ENCODE measurements at regions not wholly inside any gene's neighbourhood (a gene's known extent, or its start where the extent isn't known, plus 50 kb on each side); places are given as distances from the start of the nearest gene placed in this dataset.

DNA sequence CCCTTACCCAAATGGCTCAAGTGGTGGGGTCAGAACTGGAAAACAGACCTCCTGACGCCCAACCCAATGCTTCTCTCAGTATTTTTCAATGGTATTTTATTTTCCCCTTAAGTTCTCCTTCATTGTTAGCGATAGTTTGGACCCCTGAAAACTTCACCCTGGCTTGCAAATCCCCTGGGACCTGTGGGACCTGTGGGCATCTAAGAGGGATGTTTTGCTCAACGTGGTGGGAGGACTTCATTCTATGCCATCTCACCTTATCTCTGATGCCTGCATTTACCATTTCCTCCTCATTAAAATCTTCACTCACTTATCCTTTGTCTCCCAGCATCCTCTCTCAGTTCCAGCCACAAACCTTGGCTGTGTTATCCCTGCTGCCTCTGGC is 59.4 kb upstream of the GZMB start:
- H3K36me3 ChIP-seq (ENCODE audit: low read depth) = no peaks in the 10 kb centered on the region
- no peaks in the 10 kb centered on the region for H3K9me3 ChIP-seq (ENCODE audit: insufficient read depth, low read depth)
- no peak for DNase-seq
- BruUV-seq (replicated peaks) = no TSS peak
- no peaks in the 10 kb centered on the region for H3F3A ChIP-seq (ENCODE audit: insufficient read depth, low read depth)
- TF ChIP-seq, protein P1, sequence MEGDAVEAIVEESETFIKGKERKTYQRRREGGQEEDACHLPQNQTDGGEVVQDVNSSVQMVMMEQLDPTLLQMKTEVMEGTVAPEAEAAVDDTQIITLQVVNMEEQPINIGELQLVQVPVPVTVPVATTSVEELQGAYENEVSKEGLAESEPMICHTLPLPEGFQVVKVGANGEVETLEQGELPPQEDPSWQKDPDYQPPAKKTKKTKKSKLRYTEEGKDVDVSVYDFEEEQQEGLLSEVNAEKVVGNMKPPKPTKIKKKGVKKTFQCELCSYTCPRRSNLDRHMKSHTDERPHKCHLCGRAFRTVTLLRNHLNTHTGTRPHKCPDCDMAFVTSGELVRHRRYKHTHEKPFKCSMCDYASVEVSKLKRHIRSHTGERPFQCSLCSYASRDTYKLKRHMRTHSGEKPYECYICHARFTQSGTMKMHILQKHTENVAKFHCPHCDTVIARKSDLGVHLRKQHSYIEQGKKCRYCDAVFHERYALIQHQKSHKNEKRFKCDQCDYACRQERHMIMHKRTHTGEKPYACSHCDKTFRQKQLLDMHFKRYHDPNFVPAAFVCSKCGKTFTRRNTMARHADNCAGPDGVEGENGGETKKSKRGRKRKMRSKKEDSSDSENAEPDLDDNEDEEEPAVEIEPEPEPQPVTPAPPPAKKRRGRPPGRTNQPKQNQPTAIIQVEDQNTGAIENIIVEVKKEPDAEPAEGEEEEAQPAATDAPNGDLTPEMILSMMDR (conservative IDR thresholded peaks at IDR 0.05) = no peak
- no peak for TF ChIP-seq EZH2 (IDR thresholded peaks at IDR 0.05; ENCODE audit: low read depth)
- H3K27ac ChIP-seq = no peak overlapping the region
- POLR2A ChIA-PET (ENCODE audit: unreplicated experiment) = no interaction called here
- no peaks in the 10 kb centered on the region for H3K27me3 ChIP-seq (ENCODE audit: insufficient read depth, low read depth)
- no peaks in the 10 kb centered on the region for H4K20me1 ChIP-seq (ENCODE audit: insufficient read depth)
- H3K4me3 ChIP-seq = no peak overlapping the region
- no peak overlapping the region for H3K4me2 ChIP-seq
- intact Hi-C loops (cut with micrococcal nuclease; ENCODE audit: unreplicated experiment) = no loop called here
- no peaks in the 10 kb centered on the region for H3K79me2 ChIP-seq (ENCODE audit: low read depth)
- no peak overlapping the region for H2AFZ ChIP-seq
- CTCF ChIA-PET = no interaction called here
- no peaks in the 10 kb centered on the region for H3K4me1 ChIP-seq (replicated peaks; ENCODE audit: insufficient read depth)
- H3K9me2 ChIP-seq (ENCODE audit: insufficient read depth) = no peaks in the 10 kb centered on the region

DNA sequence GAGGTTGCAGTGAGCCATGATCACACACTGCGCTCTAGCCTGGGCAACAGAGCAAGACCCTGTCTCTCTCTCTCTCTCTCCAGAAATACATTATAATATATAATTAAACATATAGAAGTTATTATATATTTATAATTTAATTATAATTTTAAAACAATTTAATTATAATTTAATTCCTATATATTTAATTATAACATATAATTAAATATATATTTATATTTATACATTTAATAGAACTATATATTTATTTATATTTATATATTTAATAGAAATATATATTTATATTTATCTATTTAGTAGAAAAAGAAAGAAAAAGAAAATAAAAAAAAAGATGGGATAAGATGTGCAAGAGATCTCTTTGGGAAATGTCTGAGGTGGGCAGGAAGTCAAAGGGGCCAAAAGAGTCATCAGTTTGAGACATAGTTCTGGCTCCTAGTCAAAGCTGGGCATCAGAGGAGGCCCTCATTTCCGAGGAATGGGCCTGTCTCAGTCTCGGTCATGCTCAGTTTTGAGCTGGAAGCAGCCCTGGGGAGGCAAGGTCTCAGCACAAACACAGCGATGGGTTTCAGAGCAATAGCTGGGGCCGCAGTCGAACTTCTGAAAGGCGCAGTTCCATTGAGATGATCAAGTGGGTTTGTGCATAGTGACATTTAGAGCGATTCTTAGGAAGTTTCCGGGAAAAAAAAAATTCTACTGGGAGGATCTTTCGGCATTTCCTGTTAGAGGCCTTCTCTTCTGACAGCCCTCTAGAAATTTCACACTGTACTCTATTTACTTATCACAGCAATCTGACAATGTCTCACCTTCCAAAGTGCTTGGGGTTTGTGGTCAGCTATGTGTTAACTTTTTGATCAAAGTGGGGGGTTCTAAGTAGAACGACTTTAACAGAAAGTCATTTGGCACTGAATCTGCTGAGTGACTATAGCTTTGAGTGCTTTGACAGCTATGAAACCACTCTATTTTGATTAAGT is 58.7 kb upstream of the GZMB start:
- intact Hi-C loops (cut with micrococcal nuclease; ENCODE audit: unreplicated experiment) = no loop called here
- TF ChIP-seq, protein P1 (conservative IDR thresholded peaks at IDR 0.05) = no peak
- TF ChIP-seq EZH2 (IDR thresholded peaks at IDR 0.05; ENCODE audit: low read depth) = no peak
- Histone ChIP-seq H2AFZ (no peak overlapping the region), H3K36me3 (ENCODE audit: low read depth) (no peaks in the 10 kb centered on the region), H3K9me2 (ENCODE audit: insufficient read depth) (no peaks in the 10 kb centered on the region), H3K27ac (no peak overlapping the region), H3K27me3 (ENCODE audit: insufficient read depth, low read depth) (no peaks in the 10 kb centered on the region), H3K9me3 (ENCODE audit: insufficient read depth, low read depth) (no peaks in the 10 kb centered on the region), H3K4me2 (no peak overlapping the region), H3K4me3 (no peak overlapping the region), H3F3A (ENCODE audit: insufficient read depth, low read depth) (no peaks in the 10 kb centered on the region), H4K20me1 (ENCODE audit: insufficient read depth) (no peaks in the 10 kb centered on the region), H3K4me1 (replicated peaks; ENCODE audit: insufficient read depth) (no peaks in the 10 kb centered on the region), H3K79me2 (ENCODE audit: low read depth) (no peaks in the 10 kb centered on the region)
- BruUV-seq (replicated peaks) = no TSS peak
- no peak for DNase-seq
- ChIA-PET POLR2A (ENCODE audit: unreplicated experiment) (no interaction called here), CTCF (no interaction called here)

DNA sequence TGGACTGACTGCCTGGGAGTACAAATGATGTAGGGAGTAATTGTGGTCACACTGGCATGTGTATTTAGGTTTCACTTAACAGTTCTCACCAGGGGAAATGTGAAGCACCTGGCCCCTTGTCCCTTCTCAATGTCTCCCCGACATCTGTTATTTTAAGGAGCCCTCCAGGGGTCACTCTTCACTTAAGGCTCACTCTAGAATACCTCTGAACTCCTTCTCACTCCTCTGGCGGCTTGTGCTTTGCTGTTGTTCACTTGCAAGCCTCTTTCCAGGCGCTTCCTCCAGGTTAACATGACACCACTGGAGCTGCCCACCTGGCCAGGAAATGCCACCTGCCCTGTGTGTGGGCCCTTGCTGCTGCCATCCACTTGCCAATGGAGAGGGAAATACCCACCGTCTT is 56.5 kb upstream of the GZMB start:
- no peak overlapping the region for H3K27ac ChIP-seq
- no peaks in the 10 kb centered on the region for H3K4me1 ChIP-seq (replicated peaks; ENCODE audit: insufficient read depth)
- H3K36me3 ChIP-seq (ENCODE audit: low read depth) = no peaks in the 10 kb centered on the region
- no peaks in the 10 kb centered on the region for H4K20me1 ChIP-seq (ENCODE audit: insufficient read depth)
- ChIA-PET POLR2A (ENCODE audit: unreplicated experiment) (no interaction called here), CTCF (no interaction called here)
- no peaks in the 10 kb centered on the region for H3K9me3 ChIP-seq (ENCODE audit: insufficient read depth, low read depth)
- no peak overlapping the region for H3K4me2 ChIP-seq
- 0 out of 2 replicates have a peak, but pooled peaks cover 3% of the 10 kb centered on the region for H3K27me3 ChIP-seq (ENCODE audit: insufficient read depth, low read depth)
- H3K4me3 ChIP-seq = no peak overlapping the region
- H3F3A ChIP-seq (ENCODE audit: insufficient read depth, low read depth) = no peaks in the 10 kb centered on the region
- H3K9me2 ChIP-seq (ENCODE audit: insufficient read depth) = no peaks in the 10 kb centered on the region
- intact Hi-C loops (cut with micrococcal nuclease; ENCODE audit: unreplicated experiment) = no loop called here
- DNase-seq = no peak
- H2AFZ ChIP-seq = no peak overlapping the region
- BruUV-seq (replicated peaks) = no TSS peak
- no peaks in the 10 kb centered on the region for H3K79me2 ChIP-seq (ENCODE audit: low read depth)
- no peak for TF ChIP-seq EZH2 (IDR thresholded peaks at IDR 0.05; ENCODE audit: low read depth)
- TF ChIP-seq, protein P1 (conservative IDR thresholded peaks at IDR 0.05) = no peak
